ENCODE measurements at regions not wholly inside any gene's neighbourhood (a gene's known extent, or its start where the extent isn't known, plus 50 kb on each side); places are given as distances from the start of the nearest gene placed in this dataset.

DNA sequence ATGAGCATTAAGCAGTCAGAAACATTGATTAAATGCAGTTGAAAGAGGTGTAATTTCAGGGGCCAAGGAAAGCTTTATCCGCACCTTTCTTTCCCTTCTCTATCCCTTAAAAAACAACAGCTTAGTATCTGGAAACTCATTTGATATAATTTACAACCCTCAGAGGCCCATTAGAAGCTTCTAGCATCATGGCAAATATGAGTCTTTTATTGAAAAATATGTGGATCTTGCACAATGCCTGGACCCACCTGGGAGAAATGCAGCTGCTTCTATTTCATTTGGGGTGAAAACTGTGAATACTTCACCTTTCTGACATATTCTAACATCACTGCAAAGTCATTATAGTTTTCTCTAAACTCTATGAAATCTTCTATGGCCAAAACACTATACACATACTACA lies 492.2 kb upstream of the PSMD7 start:
- H3K9me3 ChIP-seq = no peaks in the 10 kb centered on the region
- H3K4me3 ChIP-seq = no peak overlapping the region
- H3K27me3 ChIP-seq = no peaks in the 10 kb centered on the region
- TF ChIP-seq POLR2A (IDR thresholded peaks at IDR 0.05) = no peak
- TF ChIP-seq CTCF (IDR thresholded peaks at IDR 0.05) = no peak
- no peak overlapping the region for H3K27ac ChIP-seq
- 44% methylated on average over 1 of the region's 1 CpG for WGBS (ENCODE audit: insufficient coverage, low coverage, low lambda C conversion rate, missing lambda C conversion rate)
- intact Hi-C loops (cut with DNase I) = no loop called here
- ATAC-seq (no peak), DNase-seq (no peak)
- H3K4me1 ChIP-seq = no peaks in the 10 kb centered on the region
- no peaks in the 10 kb centered on the region for H3K36me3 ChIP-seq

GRCh38 chr16:73798471-73798870 lies 498.1 kb upstream of the PSMD7 start:
- no peak for ATAC-seq
- Histone ChIP-seq H3K9me3 (no peaks in the 10 kb centered on the region), H3K27me3 (no peaks in the 10 kb centered on the region), H3K4me3 (no peak overlapping the region), H3K4me1 (no peaks in the 10 kb centered on the region), H3K36me3 (no peaks in the 10 kb centered on the region), H3K27ac (no peak overlapping the region)
- no peak for DNase-seq
- 59% methylated on average over 4 of the region's 5 CpGs for WGBS (ENCODE audit: insufficient coverage, low coverage, low lambda C conversion rate, missing lambda C conversion rate)
- TF ChIP-seq POLR2A (IDR thresholded peaks at IDR 0.05) (no peak), CTCF (IDR thresholded peaks at IDR 0.05) (no peak)
- intact Hi-C loops (cut with DNase I) = no loop called here

DNA sequence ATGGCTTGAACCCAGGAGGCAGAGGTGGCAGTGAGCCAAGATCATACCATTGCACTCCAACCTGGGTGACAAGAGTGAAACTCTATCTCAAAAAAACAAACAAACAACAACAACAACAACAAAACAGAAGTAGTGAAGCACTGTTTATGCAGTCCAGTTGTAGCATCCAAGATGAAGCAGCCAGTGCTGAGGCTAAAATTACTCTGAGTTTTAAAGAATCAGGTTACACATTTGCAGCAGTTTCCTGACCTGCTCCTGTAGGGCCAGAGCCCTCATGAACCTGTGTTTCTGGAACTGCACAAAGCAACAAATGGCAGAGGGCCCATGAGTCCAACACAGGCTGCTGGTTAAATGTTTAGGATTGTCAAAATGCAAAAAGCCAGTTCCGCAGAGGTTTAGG lies 499.5 kb upstream of the PSMD7 start:
- ATAC-seq (no peak), DNase-seq (no peak)
- Histone ChIP-seq H3K9me3 (no peaks in the 10 kb centered on the region), H3K4me1 (no peaks in the 10 kb centered on the region), H3K27ac (no peak overlapping the region), H3K27me3 (no peaks in the 10 kb centered on the region), H3K36me3 (no peaks in the 10 kb centered on the region), H3K4me3 (no peak overlapping the region)
- TF ChIP-seq CTCF (IDR thresholded peaks at IDR 0.05) (no peak), POLR2A (IDR thresholded peaks at IDR 0.05) (no peak)
- WGBS (ENCODE audit: insufficient coverage, low coverage, low lambda C conversion rate, missing lambda C conversion rate) = no CpG with 5 or more reads among the region's 1 CpG
- intact Hi-C loops (cut with DNase I) = no loop called here

GRCh38 chr16:73796241-73796640 lies 500.4 kb upstream of the PSMD7 start:
- Histone ChIP-seq H3K9me3 (no peaks in the 10 kb centered on the region), H3K4me3 (no peak overlapping the region), H3K27ac (no peak overlapping the region), H3K27me3 (no peaks in the 10 kb centered on the region), H3K36me3 (no peaks in the 10 kb centered on the region), H3K4me1 (no peaks in the 10 kb centered on the region)
- intact Hi-C loops (cut with DNase I) = no loop called here
- ATAC-seq = no peak
- 54% methylated on average over 4 of the region's 4 CpGs for WGBS (ENCODE audit: insufficient coverage, low coverage, low lambda C conversion rate, missing lambda C conversion rate)
- TF ChIP-seq POLR2A (IDR thresholded peaks at IDR 0.05) (no peak), CTCF (IDR thresholded peaks at IDR 0.05) (no peak)
- DNase-seq = no peak

DNA sequence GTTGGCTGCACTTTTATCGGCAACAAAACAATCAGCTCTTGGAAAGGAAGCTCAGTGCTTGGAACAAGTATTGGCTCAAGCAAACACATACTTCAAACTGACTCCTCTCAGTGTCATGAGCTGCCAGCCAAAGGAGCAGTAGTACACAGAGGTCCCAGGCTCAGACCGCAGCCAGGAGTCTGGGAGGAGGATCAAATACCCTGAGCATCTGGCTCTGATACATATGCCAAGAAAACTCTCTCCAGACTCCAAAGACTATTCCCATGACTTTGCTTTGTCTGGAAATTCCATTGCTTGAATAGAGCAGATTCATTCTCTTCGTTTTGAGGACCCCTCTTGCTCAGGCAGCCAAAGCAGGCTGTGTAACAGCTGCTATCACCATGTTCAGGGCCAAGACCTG lies 501.6 kb upstream of the PSMD7 start:
- Histone ChIP-seq H3K4me1 (no peaks in the 10 kb centered on the region), H3K27ac (no peak overlapping the region), H3K4me3 (no peak overlapping the region), H3K9me3 (no peaks in the 10 kb centered on the region), H3K36me3 (no peaks in the 10 kb centered on the region), H3K27me3 (no peaks in the 10 kb centered on the region)
- ATAC-seq = no peak
- DNase-seq = no peak
- intact Hi-C loops (cut with DNase I) = no loop called here
- TF ChIP-seq CTCF (IDR thresholded peaks at IDR 0.05) (no peak), POLR2A (IDR thresholded peaks at IDR 0.05) (no peak)
- 27% methylated on average over 3 of the region's 3 CpGs for WGBS (ENCODE audit: insufficient coverage, low coverage, low lambda C conversion rate, missing lambda C conversion rate)

All from right lobe of liver (tissue), 6 donors.